Activated CD8-positive, alpha-beta T cell treated with anti-CD3 and anti-CD28 coated beads for 36 hours (primary cell): ENCODE measurements at regions not wholly inside any gene's neighbourhood (a gene's known extent, or its start where the extent isn't known, plus 50 kb on each side); places are given as distances from the start of the nearest gene placed in this dataset.

Experiments used
- ATAC-seq: fragments of 200-7000 bp; cut with Tn5 transposase; one replicate; pipeline ENCODE4 v1.10.0; 2021; ENCODE audit warnings: mild to moderate bottlenecking, moderate library complexity
- CTCF ChIA-PET: fragments of 350-600 bp; sonication (Branson Sonifier 250); formaldehyde crosslinking; loops from one replicate; lab custom pipeline; 2021; ENCODE audit warnings: antibody characterized with exemption; lab: Charles Lee
- POLR2A ChIA-PET: fragments of 350-600 bp; sonication (Branson Sonifier 250); formaldehyde crosslinking; loops from one replicate; lab custom pipeline; 2021; ENCODE audit warnings: antibody characterized with exemption; lab: Charles Lee
- DNase-seq: peaks from one replicate; pipeline ENCODE4 v3.0.0-alpha.2; 2020
- H3K27ac Mint-ChIP-seq: one replicate; pipeline ENCODE4 v1.8.0; 2021; ENCODE audit warnings: mild to moderate bottlenecking, mixed read lengths
- H3K27me3 Mint-ChIP-seq: one replicate; pipeline ENCODE4 v1.8.0; 2021; ENCODE audit warnings: mixed read lengths
- H3K36me3 Mint-ChIP-seq: one replicate; pipeline ENCODE4 v1.8.0; 2021; ENCODE audit warnings: low read depth, mixed read lengths
- H3K4me1 Mint-ChIP-seq: one replicate; pipeline ENCODE4 v1.8.0; 2021; ENCODE audit warnings: low read depth, mixed read lengths
- H3K4me3 Mint-ChIP-seq: one replicate; pipeline ENCODE4 v1.8.0; 2021; ENCODE audit warnings: mild to moderate bottlenecking, moderate library complexity, mixed read lengths
- H3K9me3 Mint-ChIP-seq: one replicate; pipeline ENCODE4 v1.8.0; 2021; ENCODE audit warnings: mixed read lengths
- CTCF ChIP-seq: fragments of 200-600 bp; IDR thresholded peaks from one replicate; pipeline ENCODE4 v1.8.0; 2022; ENCODE audit warnings: antibody characterized with exemption, mild to moderate bottlenecking
- intact Hi-C: fragments of 100-400 bp; cut with micrococcal nuclease; formaldehyde crosslinking; loops from one replicate; pipeline ENCODE4 v1.10.0; 2022

DNA sequence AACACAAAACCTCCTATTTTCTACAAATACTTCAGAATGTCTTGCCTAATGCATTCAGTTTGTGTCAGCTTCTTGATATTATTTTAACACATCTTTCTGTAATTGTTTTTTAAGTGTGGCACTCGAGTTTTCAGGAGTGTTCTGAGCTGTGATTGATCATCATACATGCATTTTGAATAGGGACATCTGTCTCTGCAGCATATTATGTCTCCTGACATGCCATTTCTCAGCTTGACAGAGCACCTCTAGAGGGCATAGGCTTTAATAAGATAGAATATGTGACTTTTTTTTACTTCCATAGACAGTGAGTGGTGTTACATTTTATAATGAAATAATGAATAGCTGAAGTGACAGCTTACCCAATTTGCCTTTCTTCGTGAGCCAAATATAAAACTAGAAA is 219.2 kb upstream of the HDAC9 start:
- H3K4me3 Mint-ChIP-seq = no peak overlapping the region
- POLR2A ChIA-PET = interaction anchor here (1.6 kb wide), 1 partner anchor 33 kb away, joined by 3 read pairs; no protein-coding TSS in a partner anchor
- DNase-seq = no peak
- no peak for TF ChIP-seq CTCF
- no peaks in the 10 kb centered on the region for H3K9me3 Mint-ChIP-seq
- no peaks in the 10 kb centered on the region for H3K36me3 Mint-ChIP-seq
- no peaks in the 10 kb centered on the region for H3K4me1 Mint-ChIP-seq
- intact Hi-C loops = no loop called here
- CTCF ChIA-PET = no interaction called here
- no peak overlapping the region for H3K27ac Mint-ChIP-seq
- ATAC-seq = no peak
- no peaks in the 10 kb centered on the region for H3K27me3 Mint-ChIP-seq

DNA sequence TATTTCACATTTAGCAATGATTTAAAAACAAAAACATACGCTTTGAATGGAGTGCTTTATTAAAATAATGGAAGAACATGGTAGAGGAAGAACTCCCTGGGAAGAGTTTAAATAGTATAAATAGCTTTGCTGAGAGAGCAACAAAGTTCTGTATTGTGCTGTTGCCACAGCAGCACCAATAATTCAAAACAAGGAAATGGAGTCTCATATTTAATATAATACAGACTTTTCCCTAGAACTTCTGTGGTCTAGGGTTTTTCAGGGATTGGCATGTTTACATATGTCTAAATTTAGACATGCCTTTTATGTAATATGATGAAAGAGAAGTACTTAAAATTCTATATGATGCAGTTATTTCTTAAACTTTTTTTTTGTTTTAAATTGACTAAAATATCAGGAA is 217.2 kb upstream of the HDAC9 start:
- no peak for ATAC-seq
- intact Hi-C loops = no loop called here

DNA sequence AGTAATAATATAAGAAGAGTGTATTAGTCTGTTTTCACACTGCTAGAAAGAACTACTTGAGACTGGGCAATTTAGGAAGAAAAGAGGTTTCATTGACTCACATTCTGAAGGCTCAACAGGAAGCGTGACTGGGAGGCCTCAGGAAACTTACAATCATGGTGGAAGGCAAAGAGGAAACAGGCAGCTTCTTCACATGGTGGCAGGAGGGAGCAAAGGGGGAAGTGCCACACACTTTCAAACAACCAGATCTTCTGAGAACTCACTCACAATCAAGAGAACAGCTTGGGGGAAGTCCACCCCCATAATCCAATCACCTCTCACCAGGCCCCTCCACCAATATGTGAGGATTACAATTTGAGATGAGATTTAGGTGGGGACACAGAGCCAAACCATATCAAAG is 212.5 kb upstream of the HDAC9 start:
- ChIA-PET CTCF (no interaction called here), POLR2A (no interaction called here)
- TF ChIP-seq CTCF = no peak
- Mint-ChIP-seq H3K9me3 (peaks cover 1% of the 10 kb centered on the region), H3K36me3 (no peaks in the 10 kb centered on the region), H3K4me1 (no peaks in the 10 kb centered on the region), H3K27ac (no peak overlapping the region), H3K27me3 (peaks cover 1% of the 10 kb centered on the region), H3K4me3 (no peak overlapping the region)
- DNase-seq (no peak), ATAC-seq (no peak)
- intact Hi-C loops = no loop called here

More for the DNA sequence above, 217.2 kb upstream of the HDAC9 start:
- CTCF ChIA-PET = interaction anchor here (0.9 kb wide), 1 partner anchor 40 kb away, joined by 3 read pairs; no protein-coding TSS in a partner anchor
- H3K27me3 Mint-ChIP-seq = no peaks in the 10 kb centered on the region
- POLR2A ChIA-PET = no interaction called here
- no peak for DNase-seq
- H3K36me3 Mint-ChIP-seq = no peaks in the 10 kb centered on the region
- H3K27ac Mint-ChIP-seq = no peak overlapping the region
- H3K9me3 Mint-ChIP-seq = peaks cover 1% of the 10 kb centered on the region
- no peak for TF ChIP-seq CTCF
- H3K4me3 Mint-ChIP-seq = no peak overlapping the region
- no peaks in the 10 kb centered on the region for H3K4me1 Mint-ChIP-seq

- peaks cover 14% of the 10 kb centered on the region for H3K4me1 Mint-ChIP-seq
- peaks cover 1% of the 10 kb centered on the region for H3K9me3 Mint-ChIP-seq
- peaks cover 4% of the 10 kb centered on the region for H3K27me3 Mint-ChIP-seq
- no peak for DNase-seq
- no peak overlapping the region for H3K4me3 Mint-ChIP-seq
- H3K36me3 Mint-ChIP-seq = no peaks in the 10 kb centered on the region
- intact Hi-C loops = no loop called here
- CTCF ChIA-PET = no interaction called here
- TF ChIP-seq CTCF = no peak
- H3K27ac Mint-ChIP-seq = no peak overlapping the region
- POLR2A ChIA-PET = no interaction called here
- no peak for ATAC-seq
Measured at GRCh38 chr7:18287482-18287881, 208.1 kb upstream of the HDAC9 start.

GRCh38 chr7:18288322-18289037 is 207.1 kb upstream of the HDAC9 start:
- no peak overlapping the region for H3K4me3 Mint-ChIP-seq
- peaks cover 10% of the 10 kb centered on the region for H3K27me3 Mint-ChIP-seq
- no peak for TF ChIP-seq CTCF
- DNase-seq (no peak), ATAC-seq (no peak)
- no peaks in the 10 kb centered on the region for H3K36me3 Mint-ChIP-seq
- ChIA-PET CTCF (interaction anchor here (0.7 to 1.4 kb wide), 4 partner anchors 9 to 518 kb away, joined by 3 to 5 read pairs (median 3); no protein-coding TSS in a partner anchor), POLR2A (interaction anchor here (0.6 kb wide), 1 partner anchor 54 kb away, joined by 3 read pairs; no protein-coding TSS in a partner anchor)
- peaks cover 14% of the 10 kb centered on the region for H3K4me1 Mint-ChIP-seq
- H3K27ac Mint-ChIP-seq = no peak overlapping the region
- intact Hi-C loops = no loop called here
- H3K9me3 Mint-ChIP-seq = no peaks in the 10 kb centered on the region
